HG02610 (cell line): ENCODE measurements at regions not wholly inside any gene's neighbourhood (a gene's known extent, or its start where the extent isn't known, plus 50 kb on each side); places are given as distances from the start of the nearest gene placed in this dataset.
A peak's percentile ranks its signal among the peaks of the same experiment; 100 is the strongest.

Source experiments
- ATAC-seq: cut with Tn5 transposase; IDR thresholded peaks from one replicate; pipeline ENCODE4 v1.9.1; 2021; ENCODE audit warnings: mild to moderate bottlenecking, moderate library complexity; ENCODE audit not compliant: unreplicated experiment

GRCh38 chr13:40069173-40070044 lies 413.9 kb downstream of the COG6 start:
- ATAC-seq, result peak; percentile 49

- no peak for ATAC-seq
These were observed 414.9 kb downstream of the COG6 start for GRCh38 chr13:40070357-40070756.

GRCh38 chr13:40072663-40073120 lies 417.2 kb downstream of the COG6 start:
- no peak for ATAC-seq

- no peak for ATAC-seq
These were observed 418.9 kb downstream of the COG6 start for GRCh38 chr13:40074338-40074737.

GRCh38 chr13:40075281-40075680 lies 419.8 kb downstream of the COG6 start:
- ATAC-seq, result no peak

- ATAC-seq, result no peak
These were observed 421.4 kb downstream of the COG6 start for GRCh38 chr13:40076765-40077362.

- ATAC-seq, result no peak
These were observed 422.1 kb downstream of the COG6 start for GRCh38 chr13:40077396-40078027.

- ATAC-seq, result no peak
These were observed 424.3 kb downstream of the COG6 start for GRCh38 chr13:40079721-40080120.

- no peak for ATAC-seq
These were observed 425.2 kb downstream of the COG6 start for GRCh38 chr13:40080676-40081075.

GRCh38 chr13:40082639-40083038 lies 427.2 kb downstream of the COG6 start:
- ATAC-seq, result no peak

- ATAC-seq, result no peak
These were observed 428.4 kb downstream of the COG6 start for GRCh38 chr13:40083841-40084240.

GRCh38 chr13:40084934-40085333 lies 429.5 kb downstream of the COG6 start:
- ATAC-seq, result no peak

GRCh38 chr13:40087091-40088002 lies 431.9 kb downstream of the COG6 start:
- ATAC-seq, result no peak

- ATAC-seq, result no peak
These were observed 438.6 kb downstream of the COG6 start for GRCh38 chr13:40094056-40094455.

- no peak for ATAC-seq
These were observed 440.4 kb downstream of the COG6 start for GRCh38 chr13:40095695-40096356.

- ATAC-seq, result no peak
These were observed 441.0 kb downstream of the COG6 start for GRCh38 chr13:40096357-40096901.

GRCh38 chr13:40098246-40098645 lies 442.8 kb downstream of the COG6 start:
- ATAC-seq, result no peak

- peak; percentile 89 for ATAC-seq
These were observed 446.4 kb downstream of the COG6 start for GRCh38 chr13:40101708-40102359.

- no peak for ATAC-seq
These were observed 446.9 kb downstream of the COG6 start for GRCh38 chr13:40102360-40102727.
